SK-N-SH (cell line): ENCODE measurements at regions not wholly inside any gene's neighbourhood (a gene's known extent, or its start where the extent isn't known, plus 50 kb on each side); places are given as distances from the start of the nearest gene placed in this dataset.

Experiments used
- CTCF ChIA-PET: fragments of 300-600, 350-600 bp; formaldehyde crosslinking; extraction: SDS; loops from one replicate; lab custom pipeline; 2021; lab: Yijun Ruan, JAX
- POLR2A ChIA-PET: fragments of 350-600 bp; sonication (Branson Sonifier 250); formaldehyde crosslinking; extraction: SDS; loops from one replicate; lab custom pipeline; 2020; ENCODE audit warnings: antibody characterized with exemption, inconsistent platforms; lab: Yijun Ruan, JAX
- DNase-seq: peaks from one replicate; pipeline ENCODE4 v3.0.0; 2012
- H2AFZ ChIP-seq: fragments of 200-600 bp; sonication (generic); 2 replicates; pipeline ENCODE4 v1.8.1; 2016; ENCODE audit warnings: antibody characterized with exemption, mild to moderate bottlenecking, low read depth
- H3F3A ChIP-seq: fragments of 200-600 bp; sonication (generic); replicated peaks from 2 replicates; pipeline ENCODE3; 2016; ENCODE audit warnings: antibody characterized with exemption, mild to moderate bottlenecking; ENCODE audit not compliant: insufficient read depth
- H3K27ac ChIP-seq, 2 experiments: fragments of 200-500 bp in 1 of 2; fragments of 200-600 bp in 1 of 2; sonication (Bioruptor generic) in 1 of 2; sonication (generic), shearing (Covaris generic) in 1 of 2; 2 replicates each; pipeline versions ENCODE4 v1.5.1 to v1.6.1; 2014 to 2016; ENCODE audit warnings: low read depth in 2 of 2, inconsistent platforms in 1 of 2, low read length in 1 of 2, mild to moderate bottlenecking in 1 of 2, mixed read lengths in 1 of 2
- H3K27me3 ChIP-seq: fragments of 200-600 bp; sonication (generic), shearing (Covaris generic); 2 replicates; pipeline ENCODE4 v1.6.1; 2016; ENCODE audit warnings: mixed run types; ENCODE audit not compliant: insufficient read depth
- H3K36me3 ChIP-seq, 2 experiments: fragments of 200-500 bp in 1 of 2; fragments of 200-600 bp in 1 of 2; sonication (Bioruptor generic) in 1 of 2; sonication (generic) in 1 of 2; replicated peaks in 1 of 2; 2 replicates each; pipeline versions ENCODE3 to v1.5.1; 2014 to 2016; ENCODE audit warnings: low read length in 1 of 2, mild to moderate bottlenecking in 1 of 2; ENCODE audit not compliant: insufficient read depth in 2 of 2, control insufficient read depth in 1 of 2
- H3K4me1 ChIP-seq, 2 experiments: fragments of 200-500 bp in 1 of 2; fragments of 200-600 bp in 1 of 2; sonication (Bioruptor generic) in 1 of 2; sonication (generic), shearing (Covaris generic) in 1 of 2; 2 replicates each; pipeline versions ENCODE4 v1.5.1 to v1.6.1; 2014 to 2016; ENCODE audit warnings: low read depth in 1 of 2, low read length in 1 of 2, mixed run types in 1 of 2; ENCODE audit not compliant: insufficient read depth in 2 of 2, control insufficient read depth in 1 of 2
- H3K4me2 ChIP-seq: fragments of 200-600 bp; sonication (generic), shearing (Covaris generic); 2 replicates; pipeline ENCODE4 v1.6.1; 2017; ENCODE audit warnings: mixed run types
- H3K4me3 ChIP-seq, 2 experiments: fragments of 200-500 bp in 1 of 2; fragments of 200-600 bp in 1 of 2; sonication (Bioruptor generic) in 1 of 2; sonication (generic), shearing (Covaris generic) in 1 of 2; 2 replicates each; pipeline versions ENCODE4 v1.5.1 to v1.8.1; 2014 to 2016; ENCODE audit warnings: low read depth in 2 of 2, inconsistent platforms in 1 of 2, low read length in 1 of 2, mild to moderate bottlenecking in 1 of 2, mixed read lengths in 1 of 2, moderate library complexity in 1 of 2
- H3K79me2 ChIP-seq: fragments of 200-600 bp; sonication (generic); 2 replicates; pipeline ENCODE4 v1.8.1; 2017; ENCODE audit warnings: mild to moderate bottlenecking; ENCODE audit not compliant: insufficient read depth
- H3K9ac ChIP-seq: fragments of 200-600 bp; sonication (generic); 2 replicates; pipeline ENCODE4 v1.6.1; 2017; ENCODE audit warnings: mixed run types
- H3K9me2 ChIP-seq: fragments of 200-600 bp; sonication (generic); 2 replicates; pipeline ENCODE4 v1.6.1; 2017; ENCODE audit warnings: mixed run types
- H3K9me3 ChIP-seq: fragments of 200-600 bp; sonication (generic); 2 replicates; pipeline ENCODE4 v1.6.1; 2017; ENCODE audit warnings: mixed run types, mild to moderate bottlenecking, moderate library complexity
- H4K20me1 ChIP-seq: fragments of 200-600 bp; sonication (generic); 2 replicates; pipeline ENCODE4 v1.6.1; 2017; ENCODE audit warnings: mild to moderate bottlenecking, mixed run types; ENCODE audit not compliant: insufficient read depth
- ELF1 ChIP-seq: IDR thresholded peaks from 2 replicates; pipeline ENCODE4 v1.4.0; 2012
- EZH2phosphoT487 ChIP-seq: fragments of 200-600 bp; sonication (generic); IDR thresholded peaks from 2 replicates; pipeline ENCODE4 v1.6.1; 2017; ENCODE audit warnings: low read depth, mixed run types, mild to moderate bottlenecking, antibody characterized with exemption, moderate library complexity, borderline replicate concordance
- FOSL2 ChIP-seq: IDR thresholded peaks from 2 replicates; pipeline ENCODE4 v1.4.0; 2012; ENCODE audit warnings: low read depth, mild to moderate bottlenecking, moderate library complexity, borderline replicate concordance
- GABPA ChIP-seq: IDR thresholded peaks from 2 replicates; pipeline ENCODE4 v1.4.0; 2012; ENCODE audit warnings: low read depth, mild to moderate bottlenecking
- GATA2 ChIP-seq: sonication (generic); formaldehyde crosslinking; IDR thresholded peaks from 2 replicates; pipeline ENCODE4 v1.5.0; 2020; ENCODE audit warnings: mild to moderate bottlenecking, missing genetic modification reagents
- JUND ChIP-seq: IDR thresholded peaks from 2 replicates; pipeline ENCODE4 v1.4.0; 2012
- MEF2A ChIP-seq: IDR thresholded peaks from 2 replicates; pipeline ENCODE4 v1.4.0; 2012; ENCODE audit warnings: low read depth, borderline replicate concordance
- NFIC ChIP-seq: IDR thresholded peaks from 2 replicates; pipeline ENCODE4 v1.4.0; 2012; ENCODE audit warnings: borderline replicate concordance
- NRF1 ChIP-seq: IDR thresholded peaks from 2 replicates; pipeline ENCODE4 v1.6.1; 2012; ENCODE audit warnings: low read depth, mild to moderate bottlenecking, low read length
- POLR2AphosphoS5 ChIP-seq: IDR thresholded peaks from 2 replicates; pipeline ENCODE4 v1.6.1; 2012; ENCODE audit warnings: low read depth, low read length
- RAD21 ChIP-seq: IDR thresholded peaks from 2 replicates; pipeline ENCODE4 v1.6.1; 2012; ENCODE audit warnings: mild to moderate bottlenecking, low read length
- RXRA ChIP-seq: IDR thresholded peaks from 2 replicates; pipeline ENCODE4 v1.4.0; 2012; ENCODE audit warnings: low read depth, mild to moderate bottlenecking, borderline replicate concordance
- SIN3A ChIP-seq: IDR thresholded peaks from 2 replicates; pipeline ENCODE4 v1.6.1; 2012; ENCODE audit warnings: low read depth, mild to moderate bottlenecking, low read length, moderate library complexity, borderline replicate concordance
- SMC3 ChIP-seq: IDR thresholded peaks from 2 replicates; pipeline ENCODE4 v1.6.1; 2012; ENCODE audit warnings: low read depth, low read length, improper control_type of control experiment
- TAF1 ChIP-seq: IDR thresholded peaks from 2 replicates; pipeline ENCODE4 v1.6.1; 2012; ENCODE audit warnings: low read depth, mild to moderate bottlenecking, low read length, moderate library complexity, borderline replicate concordance
- TCF12 ChIP-seq: IDR thresholded peaks from 2 replicates; pipeline ENCODE4 v1.4.0; 2012
- YY1 ChIP-seq: IDR thresholded peaks from 2 replicates; pipeline ENCODE4 v1.4.0; 2012; ENCODE audit warnings: low read depth, mild to moderate bottlenecking
- WGBS: methylation state at CpG from one replicate; pipeline ENCODE4 v1.1.6; 2017; ENCODE audit warnings: low lambda C conversion rate; 5-methylcytosine and 5-hydroxymethylcytosine counted together
- TF ChIP-seq, protein P1 (sequence below): IDR thresholded peaks from 2 replicates; pipeline ENCODE4 v1.6.1; 2012; ENCODE audit warnings: mild to moderate bottlenecking, low read depth, low read length, moderate library complexity
- TF ChIP-seq, protein P2 (sequence below): IDR thresholded peaks from 2 replicates; pipeline ENCODE4 v1.4.0; 2012; ENCODE audit warnings: low read depth
- TF ChIP-seq, protein P3 (sequence below): fragments of 150-350 bp; IDR thresholded peaks from 2 replicates; pipeline ENCODE4 v1.6.1; 2016; ENCODE audit warnings: mild to moderate bottlenecking, low read depth, low read length

DNA sequence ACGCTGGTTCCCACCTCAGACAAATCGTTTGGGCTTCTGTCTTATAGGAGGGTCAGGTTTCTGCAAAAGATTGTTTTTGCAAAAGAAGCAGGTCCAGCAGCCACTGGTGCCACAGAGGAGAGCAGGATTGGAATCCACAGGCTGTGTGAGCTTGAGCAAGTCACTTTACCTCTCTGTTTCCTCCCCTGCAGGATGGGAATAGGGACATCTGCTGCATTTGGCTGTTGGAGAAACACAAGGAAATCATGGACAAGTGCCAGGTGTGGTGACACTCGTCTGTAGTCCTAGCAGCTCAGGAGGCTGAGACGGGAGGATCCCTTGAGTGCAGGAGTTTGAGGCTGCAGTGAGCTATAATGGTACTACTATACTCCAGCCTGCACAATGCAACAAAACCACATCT lies 422.6 kb downstream of the MN1 start:
- no peak for DNase-seq
- no peaks in the 10 kb centered on the region for H3K36me3 ChIP-seq
- H3K9me2 ChIP-seq = no peaks in the 10 kb centered on the region
- H3K27ac ChIP-seq = no peak overlapping the region
- no peak overlapping the region for H3K9ac ChIP-seq
- no peaks in the 10 kb centered on the region for H3K9me3 ChIP-seq
- H3F3A ChIP-seq = peaks cover 4% of the 10 kb centered on the region
- WGBS = 16% methylated on average over 4 of the region's 4 CpGs
- no peak overlapping the region for H3K4me3 ChIP-seq
- peaks cover 62% of the 10 kb centered on the region for H3K27me3 ChIP-seq
- H3K79me2 ChIP-seq = no peaks in the 10 kb centered on the region
- ChIA-PET POLR2A (no interaction called here), CTCF (interaction anchor here (1.1 kb wide), 1 partner anchor 499 kb away, joined by 3 read pairs; no protein-coding TSS in a partner anchor)
- no peak for TF ChIP-seq FOSL2
- TF ChIP-seq TCF12 = no peak
- no peak for TF ChIP-seq NRF1
- TF ChIP-seq JUND = no peak
- no peak for TF ChIP-seq RXRA
- TF ChIP-seq, protein P1, sequence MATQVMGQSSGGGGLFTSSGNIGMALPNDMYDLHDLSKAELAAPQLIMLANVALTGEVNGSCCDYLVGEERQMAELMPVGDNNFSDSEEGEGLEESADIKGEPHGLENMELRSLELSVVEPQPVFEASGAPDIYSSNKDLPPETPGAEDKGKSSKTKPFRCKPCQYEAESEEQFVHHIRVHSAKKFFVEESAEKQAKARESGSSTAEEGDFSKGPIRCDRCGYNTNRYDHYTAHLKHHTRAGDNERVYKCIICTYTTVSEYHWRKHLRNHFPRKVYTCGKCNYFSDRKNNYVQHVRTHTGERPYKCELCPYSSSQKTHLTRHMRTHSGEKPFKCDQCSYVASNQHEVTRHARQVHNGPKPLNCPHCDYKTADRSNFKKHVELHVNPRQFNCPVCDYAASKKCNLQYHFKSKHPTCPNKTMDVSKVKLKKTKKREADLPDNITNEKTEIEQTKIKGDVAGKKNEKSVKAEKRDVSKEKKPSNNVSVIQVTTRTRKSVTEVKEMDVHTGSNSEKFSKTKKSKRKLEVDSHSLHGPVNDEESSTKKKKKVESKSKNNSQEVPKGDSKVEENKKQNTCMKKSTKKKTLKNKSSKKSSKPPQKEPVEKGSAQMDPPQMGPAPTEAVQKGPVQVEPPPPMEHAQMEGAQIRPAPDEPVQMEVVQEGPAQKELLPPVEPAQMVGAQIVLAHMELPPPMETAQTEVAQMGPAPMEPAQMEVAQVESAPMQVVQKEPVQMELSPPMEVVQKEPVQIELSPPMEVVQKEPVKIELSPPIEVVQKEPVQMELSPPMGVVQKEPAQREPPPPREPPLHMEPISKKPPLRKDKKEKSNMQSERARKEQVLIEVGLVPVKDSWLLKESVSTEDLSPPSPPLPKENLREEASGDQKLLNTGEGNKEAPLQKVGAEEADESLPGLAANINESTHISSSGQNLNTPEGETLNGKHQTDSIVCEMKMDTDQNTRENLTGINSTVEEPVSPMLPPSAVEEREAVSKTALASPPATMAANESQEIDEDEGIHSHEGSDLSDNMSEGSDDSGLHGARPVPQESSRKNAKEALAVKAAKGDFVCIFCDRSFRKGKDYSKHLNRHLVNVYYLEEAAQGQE = no peak
- H3K4me1 ChIP-seq = peaks cover 9 to 11% of the 10 kb centered on the region in 2 experiments; a peak in 3 of 4 replicates
- no peak overlapping the region for H3K4me2 ChIP-seq
- no peaks in the 10 kb centered on the region for H4K20me1 ChIP-seq
- H2AFZ ChIP-seq = no peak overlapping the region

DNA sequence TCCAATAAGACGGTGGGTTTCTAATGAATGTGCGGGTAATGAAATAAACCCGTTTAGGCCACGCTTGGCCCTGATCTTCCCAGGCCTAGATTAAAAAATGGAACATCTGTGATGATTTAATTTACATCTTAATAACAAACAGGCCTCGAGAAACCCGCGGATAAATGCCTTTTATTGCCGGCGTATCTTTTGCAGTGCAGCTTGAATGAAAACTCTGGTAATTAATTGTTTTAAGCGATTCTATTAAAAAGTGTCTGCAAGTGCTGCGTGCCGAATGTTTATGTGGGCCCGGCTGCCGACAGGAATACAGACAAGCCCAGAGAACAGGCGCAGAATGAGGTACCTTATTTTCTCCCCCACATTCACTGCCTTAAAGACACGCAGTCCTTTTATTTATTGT lies 420.7 kb downstream of the MN1 start:
- Histone ChIP-seq H3K9me2 (no peaks in the 10 kb centered on the region), H3F3A (peaks cover 4% of the 10 kb centered on the region), H3K27me3 (peaks cover 81% of the 10 kb centered on the region), H3K9ac (no peak overlapping the region), H3K4me2 (no peak overlapping the region), H3K9me3 (no peaks in the 10 kb centered on the region), H3K79me2 (no peaks in the 10 kb centered on the region), H4K20me1 (no peaks in the 10 kb centered on the region), H2AFZ (no peak overlapping the region), H3K4me3 (no peak overlapping the region), H3K27ac (no peak overlapping the region), H3K36me3 (no peaks in the 10 kb centered on the region), H3K4me1 (peaks cover 9 to 11% of the 10 kb centered on the region in 2 experiments; a peak in 3 of 4 replicates)
- peak; percentile 69 for DNase-seq
- POLR2A ChIA-PET = no interaction called here
- CTCF ChIA-PET = interaction anchor here (0.6 to 1.4 kb wide), 4 partner anchors 10 to 65 kb away, joined by 3 read pairs; no protein-coding TSS in a partner anchor
- WGBS = 28% methylated on average over 16 of the region's 16 CpGs
- TF ChIP-seq, protein P1 = no peak
- TF ChIP-seq, protein P2, sequence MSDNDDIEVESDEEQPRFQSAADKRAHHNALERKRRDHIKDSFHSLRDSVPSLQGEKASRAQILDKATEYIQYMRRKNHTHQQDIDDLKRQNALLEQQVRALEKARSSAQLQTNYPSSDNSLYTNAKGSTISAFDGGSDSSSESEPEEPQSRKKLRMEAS = no peak
- TF ChIP-seq RXRA = no peak
- TF ChIP-seq TCF12 = peak; percentile 22; the same call in 1 of the 2 replicates
- no peak for TF ChIP-seq NFIC
- TF ChIP-seq MEF2A = no peak
- no peak for TF ChIP-seq SMC3
- no peak for TF ChIP-seq TAF1
- TF ChIP-seq SIN3A = no peak
- no peak for TF ChIP-seq EZH2phosphoT487
- TF ChIP-seq POLR2AphosphoS5 = peak; percentile 59; the same call in 1 of the 2 replicates
- TF ChIP-seq RAD21 = peak; percentile 32; the same call in 1 of the 2 replicates
- TF ChIP-seq YY1 = no peak
- TF ChIP-seq JUND = no peak
- TF ChIP-seq GATA2 = peak; percentile 73
- TF ChIP-seq, protein P3, sequence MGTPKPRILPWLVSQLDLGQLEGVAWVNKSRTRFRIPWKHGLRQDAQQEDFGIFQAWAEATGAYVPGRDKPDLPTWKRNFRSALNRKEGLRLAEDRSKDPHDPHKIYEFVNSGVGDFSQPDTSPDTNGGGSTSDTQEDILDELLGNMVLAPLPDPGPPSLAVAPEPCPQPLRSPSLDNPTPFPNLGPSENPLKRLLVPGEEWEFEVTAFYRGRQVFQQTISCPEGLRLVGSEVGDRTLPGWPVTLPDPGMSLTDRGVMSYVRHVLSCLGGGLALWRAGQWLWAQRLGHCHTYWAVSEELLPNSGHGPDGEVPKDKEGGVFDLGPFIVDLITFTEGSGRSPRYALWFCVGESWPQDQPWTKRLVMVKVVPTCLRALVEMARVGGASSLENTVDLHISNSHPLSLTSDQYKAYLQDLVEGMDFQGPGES = no peak
- no peak for TF ChIP-seq ELF1
- no peak for TF ChIP-seq GABPA
- TF ChIP-seq NRF1 = no peak
